ENCODE measurements at regions not wholly inside any gene's neighbourhood (a gene's known extent, or its start where the extent isn't known, plus 50 kb on each side); places are given as distances from the start of the nearest gene placed in this dataset.
A peak's percentile ranks its signal among the peaks of the same experiment; 100 is the strongest.

GRCh38 chr20:59382157-59382725 is 81.8 kb downstream of the EDN3 start:
- Histone ChIP-seq H3K4me1 (ENCODE audit: control insufficient read depth in 2 of 2, insufficient read depth in 2 of 2, low read length in 2 of 2) (peaks cover 4 to 9% of the 10 kb centered on the region in 2 donors), H3K4me3 (ENCODE audit: low read length) (no peak overlapping the region), H3K27ac (ENCODE audit: low read depth, low read length) (no peak overlapping the region), H3K27me3 (ENCODE audit: control insufficient read depth in 2 of 2, insufficient read depth in 2 of 2, low read length in 2 of 2) (no peaks in the 10 kb centered on the region), H3K36me3 (ENCODE audit: control insufficient read depth in 2 of 3, insufficient read depth in 3 of 3, low read length in 3 of 3) (no peaks in the 10 kb centered on the region), H3K9me3 (ENCODE audit: control insufficient read depth in 2 of 3, low read length in 3 of 3) (peaks cover 0 to 7% (median 0%) of the 10 kb centered on the region in 3 experiments)
- Mint-ChIP-seq H3K27ac (peak overlapping the region in 1 of 9 donors; percentile 41), H3K36me3 (no peaks in the 10 kb centered on the region), H3K27me3 (peaks cover 0 to 4% (median 0%) of the 10 kb centered on the region in 5 donors), H3K4me3 (no peak overlapping the region), H3K9me3 (peaks cover 0 to 7% (median 0%) of the 10 kb centered on the region in 11 donors), H3K4me1 (peaks cover 0 to 16% (median 8%) of the 10 kb centered on the region in 7 donors)
- POLR2A ChIA-PET: no interaction called here
- DNase-seq: no peak
- ATAC-seq: no peak
- CTCF ChIA-PET: no interaction called here
- intact Hi-C loops (cut with micrococcal nuclease): no loop called here

GRCh38 chr20:59382907-59383306 is 82.5 kb downstream of the EDN3 start:
- CTCF ChIA-PET: no interaction called here
- Mint-ChIP-seq H3K9me3 (peaks cover 0 to 7% (median 0%) of the 10 kb centered on the region in 11 donors), H3K4me1 (peaks cover 0 to 16% (median 8%) of the 10 kb centered on the region in 7 donors), H3K27ac (no peak overlapping the region), H3K27me3 (peaks cover 0 to 4% (median 0%) of the 10 kb centered on the region in 5 donors), H3K36me3 (no peaks in the 10 kb centered on the region), H3K4me3 (no peak overlapping the region)
- Histone ChIP-seq H3K4me3 (ENCODE audit: low read length) (no peak overlapping the region), H3K27ac (ENCODE audit: low read depth, low read length) (no peak overlapping the region), H3K4me1 (ENCODE audit: control insufficient read depth in 2 of 2, insufficient read depth in 2 of 2, low read length in 2 of 2) (peaks cover 4 to 9% of the 10 kb centered on the region in 2 donors), H3K27me3 (ENCODE audit: control insufficient read depth in 2 of 2, insufficient read depth in 2 of 2, low read length in 2 of 2) (no peaks in the 10 kb centered on the region), H3K9me3 (ENCODE audit: control insufficient read depth in 2 of 3, low read length in 3 of 3) (peaks cover 0 to 7% (median 0%) of the 10 kb centered on the region in 3 experiments), H3K36me3 (ENCODE audit: control insufficient read depth in 2 of 3, insufficient read depth in 3 of 3, low read length in 3 of 3) (no peaks in the 10 kb centered on the region)
- no peak for ATAC-seq
- intact Hi-C loops (cut with micrococcal nuclease): no loop called here
- no peak for DNase-seq
- POLR2A ChIA-PET: no interaction called here

GRCh38 chr20:59385038-59385437 is 84.6 kb downstream of the EDN3 start:
- H3K9me3 Mint-ChIP-seq: peaks cover 0 to 7% (median 0%) of the 10 kb centered on the region in 11 donors
- Histone ChIP-seq H3K4me3 (ENCODE audit: low read length) (no peak overlapping the region), H3K9me3 (ENCODE audit: control insufficient read depth in 2 of 3, low read length in 3 of 3) (peaks cover 0 to 7% (median 0%) of the 10 kb centered on the region in 3 experiments), H3K27me3 (ENCODE audit: control insufficient read depth in 2 of 2, insufficient read depth in 2 of 2, low read length in 2 of 2) (no peaks in the 10 kb centered on the region), H3K27ac (ENCODE audit: low read depth, low read length) (no peak overlapping the region), H3K36me3 (ENCODE audit: control insufficient read depth in 2 of 3, insufficient read depth in 3 of 3, low read length in 3 of 3) (no peaks in the 10 kb centered on the region), H3K4me1 (ENCODE audit: control insufficient read depth in 2 of 2, insufficient read depth in 2 of 2, low read length in 2 of 2) (peaks cover 4 to 9% of the 10 kb centered on the region in 2 donors)
- peak in 2 of 9 donors; percentile 31 to 44 for DNase-seq
- no peaks in the 10 kb centered on the region for H3K36me3 Mint-ChIP-seq
- no peak for ATAC-seq
- ChIA-PET POLR2A (interaction anchor here (0.6 to 1.1 kb wide), 3 partner anchors 10 to 507 kb away, joined by 3 to 4 read pairs (median 3); partner anchors contain the start of gene ATP5F1E), CTCF (interaction anchor here (0.5 to 1.3 kb wide), 2 partner anchors 18 to 462 kb away, joined by 3 read pairs; no protein-coding TSS in a partner anchor)
- peaks cover 0 to 13% (median 8%) of the 10 kb centered on the region in 7 donors for H3K4me1 Mint-ChIP-seq
- peak overlapping the region in 3 of 10 donors; percentile 11 to 52 (median 41) for H3K4me3 Mint-ChIP-seq
- peak overlapping the region in 8 of 9 donors; percentile 62 to 85 (median 70) for H3K27ac Mint-ChIP-seq
- intact Hi-C loops (cut with micrococcal nuclease): loop anchor here in 1 of 2 donors (2.0 kb wide), 1 partner anchor 18 kb away; no protein-coding TSS in a partner anchor
- H3K27me3 Mint-ChIP-seq: peaks cover 0 to 4% (median 0%) of the 10 kb centered on the region in 5 donors

GRCh38 chr20:59385480-59385879 is 85.1 kb downstream of the EDN3 start:
- peaks cover 4 to 9% of the 10 kb centered on the region in 2 donors for H3K4me1 ChIP-seq (ENCODE audit: control insufficient read depth in 2 of 2, insufficient read depth in 2 of 2, low read length in 2 of 2)
- CTCF ChIA-PET: interaction anchor here (0.5 to 1.3 kb wide), 2 partner anchors 17 to 462 kb away, joined by 3 read pairs; no protein-coding TSS in a partner anchor
- H3K4me3 ChIP-seq (ENCODE audit: low read length): no peak overlapping the region
- peaks cover 0 to 7% (median 0%) of the 10 kb centered on the region in 3 experiments for H3K9me3 ChIP-seq (ENCODE audit: control insufficient read depth in 2 of 3, low read length in 3 of 3)
- H3K36me3 ChIP-seq (ENCODE audit: control insufficient read depth in 2 of 3, insufficient read depth in 3 of 3, low read length in 3 of 3): no peaks in the 10 kb centered on the region
- Mint-ChIP-seq H3K4me1 (peaks cover 0 to 13% (median 8%) of the 10 kb centered on the region in 7 donors), H3K27ac (peak overlapping the region; percentile 60 to 85 (median 70)), H3K4me3 (peak overlapping the region in 6 of 10 donors; percentile 11 to 52 (median 38)), H3K27me3 (peaks cover 0 to 4% (median 0%) of the 10 kb centered on the region in 5 donors), H3K9me3 (peaks cover 0 to 7% (median 0%) of the 10 kb centered on the region in 11 donors), H3K36me3 (no peaks in the 10 kb centered on the region)
- no peak overlapping the region for H3K27ac ChIP-seq (ENCODE audit: low read depth, low read length)
- ATAC-seq (peak; percentile 77), DNase-seq (peak in 5 of 9 donors; percentile 20 to 42 (median 29))
- intact Hi-C loops (cut with micrococcal nuclease): loop anchor here in 1 of 2 donors (2.0 kb wide), 1 partner anchor 17 kb away; no protein-coding TSS in a partner anchor
- no peaks in the 10 kb centered on the region for H3K27me3 ChIP-seq (ENCODE audit: control insufficient read depth in 2 of 2, insufficient read depth in 2 of 2, low read length in 2 of 2)
- POLR2A ChIA-PET: interaction anchor here (0.6 to 1.1 kb wide), 4 partner anchors 10 to 353 kb away, joined by 3 to 4 read pairs (median 4); partner anchors contain the start of gene ATP5F1E

- no peak overlapping the region for H3K4me3 ChIP-seq (ENCODE audit: low read length)
- no peaks in the 10 kb centered on the region for H3K36me3 Mint-ChIP-seq
- H3K36me3 ChIP-seq (ENCODE audit: control insufficient read depth in 2 of 3, insufficient read depth in 3 of 3, low read length in 3 of 3): no peaks in the 10 kb centered on the region
- ATAC-seq: no peak
- peaks cover 4 to 9% of the 10 kb centered on the region in 2 donors for H3K4me1 ChIP-seq (ENCODE audit: control insufficient read depth in 2 of 2, insufficient read depth in 2 of 2, low read length in 2 of 2)
- peaks cover 0 to 7% (median 0%) of the 10 kb centered on the region in 11 donors for H3K9me3 Mint-ChIP-seq
- H3K27me3 Mint-ChIP-seq: peaks cover 0 to 4% (median 0%) of the 10 kb centered on the region in 5 donors
- intact Hi-C loops (cut with micrococcal nuclease): no loop called here
- H3K9me3 ChIP-seq (ENCODE audit: control insufficient read depth in 2 of 3, low read length in 3 of 3): peaks cover 0 to 7% (median 0%) of the 10 kb centered on the region in 3 experiments
- H3K27me3 ChIP-seq (ENCODE audit: control insufficient read depth in 2 of 2, insufficient read depth in 2 of 2, low read length in 2 of 2): no peaks in the 10 kb centered on the region
- ChIA-PET CTCF (no interaction called here), POLR2A (interaction anchor here (0.6 to 1.1 kb wide), 5 partner anchors 16 to 1753 kb away, joined by 3 to 8 read pairs (median 3); partner anchors contain the start of gene ATP5F1E)
- no peak for DNase-seq
- H3K27ac ChIP-seq (ENCODE audit: low read depth, low read length): no peak overlapping the region
- H3K27ac Mint-ChIP-seq: no peak overlapping the region
- H3K4me1 Mint-ChIP-seq: peaks cover 0 to 13% (median 8%) of the 10 kb centered on the region in 7 donors
- H3K4me3 Mint-ChIP-seq: no peak overlapping the region
Measured at GRCh38 chr20:59386809-59387208, 86.4 kb downstream of the EDN3 start.

GRCh38 chr20:59387891-59388290 is 87.5 kb downstream of the EDN3 start:
- Mint-ChIP-seq H3K4me1 (peaks cover 0 to 13% (median 8%) of the 10 kb centered on the region in 7 donors), H3K4me3 (no peak overlapping the region), H3K9me3 (peaks cover 0 to 7% (median 0%) of the 10 kb centered on the region in 11 donors), H3K36me3 (no peaks in the 10 kb centered on the region), H3K27ac (no peak overlapping the region), H3K27me3 (peaks cover 0 to 4% (median 0%) of the 10 kb centered on the region in 5 donors)
- Histone ChIP-seq H3K4me3 (ENCODE audit: low read length) (no peak overlapping the region), H3K9me3 (ENCODE audit: control insufficient read depth in 2 of 3, low read length in 3 of 3) (peaks cover 0 to 7% (median 0%) of the 10 kb centered on the region in 3 experiments), H3K27ac (ENCODE audit: low read depth, low read length) (no peak overlapping the region), H3K36me3 (ENCODE audit: control insufficient read depth in 2 of 3, insufficient read depth in 3 of 3, low read length in 3 of 3) (no peaks in the 10 kb centered on the region), H3K27me3 (ENCODE audit: control insufficient read depth in 2 of 2, insufficient read depth in 2 of 2, low read length in 2 of 2) (no peaks in the 10 kb centered on the region), H3K4me1 (ENCODE audit: control insufficient read depth in 2 of 2, insufficient read depth in 2 of 2, low read length in 2 of 2) (peaks cover 4 to 9% of the 10 kb centered on the region in 2 donors)
- DNase-seq (no peak), ATAC-seq (no peak)
- CTCF ChIA-PET: no interaction called here
- intact Hi-C loops (cut with micrococcal nuclease): no loop called here
- POLR2A ChIA-PET: interaction anchor here (0.7 to 1.2 kb wide), 4 partner anchors 134 to 730 kb away, joined by 3 to 5 read pairs (median 3); partner anchors contain the start of gene ATP5F1E
